ENCODE measurements at regions not wholly inside any gene's neighbourhood (a gene's known extent, or its start where the extent isn't known, plus 50 kb on each side); places are given as distances from the start of the nearest gene placed in this dataset.

GRCh38 chr2:128543646-128544045 is 225.0 kb upstream of the HS6ST1 start:
- no peaks in the 10 kb centered on the region for H3K4me1 ChIP-seq
- no peaks in the 10 kb centered on the region for H3K9me3 ChIP-seq
- H3K36me3 ChIP-seq: no peaks in the 10 kb centered on the region
- no peak overlapping the region for H3K4me3 ChIP-seq
- H3K27ac ChIP-seq: no peak overlapping the region
- TF ChIP-seq EP300 (IDR thresholded peaks at IDR 0.05) (no peak), POLR2A (IDR thresholded peaks at IDR 0.05) (no peak), CTCF (IDR thresholded peaks at IDR 0.05) (no peak)
- 71 to 74% methylated on average over 10 of the region's 10 CpGs for WGBS, 2 donors
- no peak for DNase-seq (ENCODE audit: low spot score in 2 of 2)
- no peaks in the 10 kb centered on the region for H3K27me3 ChIP-seq

- WGBS, 2 donors: 77 to 81% methylated on average over 16 of the region's 16 CpGs
- TF ChIP-seq EP300 (IDR thresholded peaks at IDR 0.05) (no peak), CTCF (IDR thresholded peaks at IDR 0.05) (no peak), POLR2A (IDR thresholded peaks at IDR 0.05) (no peak)
- H3K27me3 ChIP-seq: no peaks in the 10 kb centered on the region
- H3K4me3 ChIP-seq: no peak overlapping the region
- H3K9me3 ChIP-seq: no peaks in the 10 kb centered on the region
- H3K36me3 ChIP-seq: no peaks in the 10 kb centered on the region
- DNase-seq (ENCODE audit: low spot score in 2 of 2): no peak
- H3K27ac ChIP-seq: no peak overlapping the region
- peaks cover 0 to under 1% (median 0%) of the 10 kb centered on the region in 4 donors for H3K4me1 ChIP-seq
Observed at GRCh38 chr2:128544321-128545037, 225.8 kb upstream of the HS6ST1 start.

GRCh38 chr2:128545085-128545484 is 226.4 kb upstream of the HS6ST1 start:
- no peaks in the 10 kb centered on the region for H3K27me3 ChIP-seq
- 88 to 90% methylated on average over 5 of the region's 5 CpGs for WGBS, 2 donors
- H3K9me3 ChIP-seq: no peaks in the 10 kb centered on the region
- no peak overlapping the region for H3K4me3 ChIP-seq
- peaks cover 0 to 6% (median 0%) of the 10 kb centered on the region in 4 donors for H3K4me1 ChIP-seq
- no peaks in the 10 kb centered on the region for H3K36me3 ChIP-seq
- TF ChIP-seq CTCF (IDR thresholded peaks at IDR 0.05) (no peak), EP300 (IDR thresholded peaks at IDR 0.05) (no peak), POLR2A (IDR thresholded peaks at IDR 0.05) (no peak)
- no peak overlapping the region for H3K27ac ChIP-seq
- no peak for DNase-seq (ENCODE audit: low spot score in 2 of 2)

GRCh38 chr2:128545829-128546228 is 227.2 kb upstream of the HS6ST1 start:
- Histone ChIP-seq H3K4me3 (no peak overlapping the region), H3K27ac (no peak overlapping the region), H3K4me1 (peaks cover 0 to 6% (median 0%) of the 10 kb centered on the region in 4 donors), H3K27me3 (no peaks in the 10 kb centered on the region), H3K36me3 (no peaks in the 10 kb centered on the region), H3K9me3 (no peaks in the 10 kb centered on the region)
- DNase-seq (ENCODE audit: low spot score in 2 of 2): no peak
- WGBS, 2 donors: 87 to 94% methylated on average over 7 of the region's 7 CpGs
- TF ChIP-seq CTCF (IDR thresholded peaks at IDR 0.05) (no peak), EP300 (IDR thresholded peaks at IDR 0.05) (no peak), POLR2A (IDR thresholded peaks at IDR 0.05) (no peak)

GRCh38 chr2:128547667-128548066 is 229.0 kb upstream of the HS6ST1 start:
- 44 to 54% methylated on average over 3 of the region's 3 CpGs for WGBS, 2 donors
- peaks cover 0 to 6% (median 0%) of the 10 kb centered on the region in 4 donors for H3K4me1 ChIP-seq
- H3K4me3 ChIP-seq: no peak overlapping the region
- H3K36me3 ChIP-seq: no peaks in the 10 kb centered on the region
- no peak for DNase-seq (ENCODE audit: low spot score in 2 of 2)
- no peak overlapping the region for H3K27ac ChIP-seq
- H3K27me3 ChIP-seq: no peaks in the 10 kb centered on the region
- H3K9me3 ChIP-seq: no peaks in the 10 kb centered on the region
- TF ChIP-seq EP300 (IDR thresholded peaks at IDR 0.05): no peak
- TF ChIP-seq CTCF (IDR thresholded peaks at IDR 0.05): no peak
- TF ChIP-seq POLR2A (IDR thresholded peaks at IDR 0.05): no peak
